ENCODE measurements at regions not wholly inside any gene's neighbourhood (a gene's known extent, or its start where the extent isn't known, plus 50 kb on each side); places are given as distances from the start of the nearest gene placed in this dataset.

DNA sequence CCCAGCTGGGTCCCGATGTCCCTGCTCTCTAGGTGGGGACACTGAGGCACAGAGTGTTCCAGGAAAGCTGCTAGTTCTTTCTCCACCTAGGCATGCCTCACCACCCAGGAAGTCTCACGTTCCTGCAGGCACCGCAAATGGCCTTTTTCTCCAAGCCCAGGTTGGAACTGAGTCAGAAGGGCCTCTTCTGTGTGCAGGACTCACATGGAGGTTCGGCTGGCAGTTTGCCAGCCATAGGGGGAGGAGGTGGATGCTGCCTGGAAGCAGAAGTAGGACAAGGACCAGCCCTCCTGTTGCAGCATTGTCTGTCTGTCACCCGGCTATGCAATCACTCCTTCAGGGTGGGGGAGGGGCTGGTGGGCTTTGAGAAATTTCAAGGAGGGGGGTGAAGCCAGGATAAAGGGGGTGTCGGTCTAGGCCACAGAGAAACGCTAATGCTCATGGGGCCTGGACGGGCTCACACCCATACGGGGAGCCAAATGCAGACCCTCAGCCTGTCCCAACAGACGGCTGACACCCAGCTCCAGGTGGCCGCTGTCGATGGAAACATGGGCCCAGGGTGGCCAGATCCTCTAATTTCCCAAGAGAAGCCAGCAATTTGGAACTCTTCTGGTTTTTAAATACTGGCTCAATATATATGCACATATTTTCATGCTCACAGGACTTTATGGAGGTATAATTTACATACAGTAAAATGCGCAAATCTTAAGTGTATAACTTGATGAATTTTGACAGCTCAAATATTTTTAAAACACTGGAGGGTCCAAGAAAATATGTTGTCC, 120.5 kb downstream of the PHETA1 start:
- TF ChIP-seq POLR2AphosphoS5 (IDR thresholded peaks at IDR 0.05) (no peak), POLR2A (IDR thresholded peaks at IDR 0.05) (no peak)
- TF ChIP-seq, protein P1, sequence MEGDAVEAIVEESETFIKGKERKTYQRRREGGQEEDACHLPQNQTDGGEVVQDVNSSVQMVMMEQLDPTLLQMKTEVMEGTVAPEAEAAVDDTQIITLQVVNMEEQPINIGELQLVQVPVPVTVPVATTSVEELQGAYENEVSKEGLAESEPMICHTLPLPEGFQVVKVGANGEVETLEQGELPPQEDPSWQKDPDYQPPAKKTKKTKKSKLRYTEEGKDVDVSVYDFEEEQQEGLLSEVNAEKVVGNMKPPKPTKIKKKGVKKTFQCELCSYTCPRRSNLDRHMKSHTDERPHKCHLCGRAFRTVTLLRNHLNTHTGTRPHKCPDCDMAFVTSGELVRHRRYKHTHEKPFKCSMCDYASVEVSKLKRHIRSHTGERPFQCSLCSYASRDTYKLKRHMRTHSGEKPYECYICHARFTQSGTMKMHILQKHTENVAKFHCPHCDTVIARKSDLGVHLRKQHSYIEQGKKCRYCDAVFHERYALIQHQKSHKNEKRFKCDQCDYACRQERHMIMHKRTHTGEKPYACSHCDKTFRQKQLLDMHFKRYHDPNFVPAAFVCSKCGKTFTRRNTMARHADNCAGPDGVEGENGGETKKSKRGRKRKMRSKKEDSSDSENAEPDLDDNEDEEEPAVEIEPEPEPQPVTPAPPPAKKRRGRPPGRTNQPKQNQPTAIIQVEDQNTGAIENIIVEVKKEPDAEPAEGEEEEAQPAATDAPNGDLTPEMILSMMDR (IDR thresholded peaks at IDR 0.05), result no peak
- Histone ChIP-seq H3K27me3 (peaks cover 0 to 17% of the 10 kb centered on the region in 2 donors), H3K36me3 (no peaks in the 10 kb centered on the region), H3K4me3 (no peak overlapping the region), H3K9me3 (peaks cover 18 to 26% of the 10 kb centered on the region in 2 donors), H3K4me1 (no peaks in the 10 kb centered on the region), H3K27ac (no peak overlapping the region)
- intact Hi-C loops (cut with DNase I; ENCODE audit: low total_unique reads), result no loop called here
- no peak for DNase-seq (ENCODE audit: low spot score in 2 of 2)

DNA sequence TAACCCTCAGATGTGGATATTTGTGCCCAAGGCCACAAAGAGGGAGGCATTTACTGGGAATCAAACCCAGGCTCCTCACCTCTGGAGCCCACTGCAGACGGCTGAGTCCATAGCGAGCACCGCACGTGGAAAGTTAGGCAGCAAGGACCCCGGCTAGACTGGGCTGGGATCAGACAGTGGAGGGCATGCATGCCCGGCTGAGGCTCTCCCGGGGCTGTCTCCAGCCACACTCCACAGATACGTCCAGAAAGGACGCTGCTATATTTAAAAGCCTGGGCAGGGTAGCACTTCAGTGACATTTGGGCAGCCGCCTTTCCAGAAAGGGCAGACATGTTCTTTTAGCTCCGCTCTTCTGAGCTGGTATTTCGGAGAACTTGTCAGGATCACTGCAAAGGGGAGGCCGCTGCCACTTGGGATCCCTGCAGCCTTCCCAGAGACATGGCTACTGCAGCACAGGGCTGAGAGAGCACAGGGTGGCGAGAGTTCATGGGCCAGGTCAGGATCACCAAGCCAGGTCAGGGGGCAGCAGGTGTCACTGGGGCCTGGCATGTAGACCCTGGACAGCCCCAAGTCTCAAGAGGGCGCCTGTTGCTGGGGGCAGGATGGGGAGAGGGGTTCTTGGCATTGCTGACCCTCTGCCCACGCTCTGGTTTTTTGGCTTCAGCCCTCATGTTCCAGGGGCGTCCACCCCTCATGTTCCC, 121.7 kb downstream of the PHETA1 start:
- H3K4me3 ChIP-seq, result no peak overlapping the region
- no peak for TF ChIP-seq POLR2AphosphoS5 (IDR thresholded peaks at IDR 0.05)
- no peak for TF ChIP-seq POLR2A (IDR thresholded peaks at IDR 0.05)
- TF ChIP-seq, protein P1 (IDR thresholded peaks at IDR 0.05), result no peak
- DNase-seq (ENCODE audit: low spot score in 2 of 2), result no peak
- H3K27ac ChIP-seq, result no peak overlapping the region
- H3K27me3 ChIP-seq, result peaks cover 0 to 10% of the 10 kb centered on the region in 2 donors
- no peaks in the 10 kb centered on the region for H3K36me3 ChIP-seq
- peaks cover 18 to 26% of the 10 kb centered on the region in 2 donors for H3K9me3 ChIP-seq
- H3K4me1 ChIP-seq, result no peaks in the 10 kb centered on the region
- intact Hi-C loops (cut with DNase I; ENCODE audit: low total_unique reads), result no loop called here

DNA sequence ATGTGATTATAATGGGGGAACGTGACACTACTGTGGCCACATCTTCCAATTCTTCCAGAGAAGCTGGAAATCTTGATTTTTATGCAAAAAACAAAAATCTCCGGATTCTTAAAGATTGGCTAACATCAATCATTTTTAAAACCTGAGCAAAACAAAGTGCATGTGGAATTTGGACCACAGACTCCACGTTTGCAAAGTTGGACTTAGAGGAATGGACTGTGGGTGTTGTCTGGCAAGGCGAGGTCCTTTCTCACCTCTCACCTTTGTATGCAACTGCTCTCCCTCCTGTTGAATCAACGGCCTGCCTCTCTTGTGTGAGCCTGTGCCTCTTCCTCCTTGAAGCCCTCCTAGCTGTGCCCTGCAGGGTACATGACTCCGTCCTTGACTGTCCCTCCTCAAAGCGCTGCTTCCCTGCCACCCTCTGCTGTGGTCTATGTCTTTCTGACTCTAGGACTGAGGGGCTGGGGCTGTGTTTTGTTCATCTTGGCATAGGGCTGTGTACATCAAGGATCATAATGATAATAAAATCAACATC, 122.4 kb downstream of the PHETA1 start:
- Histone ChIP-seq H3K9me3 (peaks cover 18 to 26% of the 10 kb centered on the region in 2 donors), H3K36me3 (no peaks in the 10 kb centered on the region), H3K4me3 (no peak overlapping the region), H3K4me1 (no peaks in the 10 kb centered on the region), H3K27ac (no peak overlapping the region), H3K27me3 (peaks cover 0 to 5% of the 10 kb centered on the region in 2 donors)
- intact Hi-C loops (cut with DNase I; ENCODE audit: low total_unique reads), result no loop called here
- TF ChIP-seq, protein P1 (IDR thresholded peaks at IDR 0.05), result no peak
- TF ChIP-seq POLR2AphosphoS5 (IDR thresholded peaks at IDR 0.05) (no peak), POLR2A (IDR thresholded peaks at IDR 0.05) (no peak)
- no peak for DNase-seq (ENCODE audit: low spot score in 2 of 2)

DNA sequence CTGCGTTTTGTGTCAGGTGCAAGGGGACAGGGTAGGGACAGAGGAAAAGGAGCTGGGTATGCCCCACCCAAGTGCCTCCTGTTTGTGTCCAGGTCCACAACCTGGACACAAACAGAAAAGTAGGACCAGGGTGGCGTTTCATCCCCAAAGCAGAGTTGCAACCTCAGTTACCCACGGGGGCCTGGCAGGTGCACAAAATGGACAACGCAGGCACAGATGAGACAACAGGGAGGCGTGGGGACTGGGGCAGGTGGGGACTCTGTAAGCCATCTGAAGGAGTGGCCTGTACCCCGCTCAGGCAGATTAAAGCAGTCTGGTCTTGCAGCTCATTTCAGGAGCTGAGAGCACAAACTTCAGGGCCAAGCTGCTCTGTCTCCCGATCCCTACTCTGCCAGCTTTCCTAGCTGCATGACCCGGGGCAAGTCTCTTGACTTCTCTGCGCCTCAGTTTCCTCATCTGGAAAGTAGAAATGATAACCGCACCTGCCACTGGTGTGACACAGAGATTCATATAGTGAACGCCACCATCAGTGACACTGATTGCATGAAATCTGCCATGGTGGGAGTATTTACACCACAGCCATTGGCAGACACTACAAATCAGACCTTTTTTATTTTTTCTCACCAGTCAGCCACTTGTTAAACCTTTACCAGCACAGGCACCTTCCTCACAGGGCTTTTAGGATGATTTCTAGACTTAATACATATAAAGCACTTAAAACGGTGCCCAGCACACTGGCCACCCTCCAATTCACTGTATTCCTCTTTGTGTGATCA, 123.0 kb downstream of the PHETA1 start:
- Histone ChIP-seq H3K4me1 (no peaks in the 10 kb centered on the region), H3K4me3 (no peak overlapping the region), H3K27ac (no peak overlapping the region), H3K9me3 (peaks cover 18 to 26% of the 10 kb centered on the region in 2 donors), H3K36me3 (no peaks in the 10 kb centered on the region), H3K27me3 (peaks cover 0 to 4% of the 10 kb centered on the region in 2 donors)
- intact Hi-C loops (cut with DNase I; ENCODE audit: low total_unique reads), result no loop called here
- TF ChIP-seq POLR2AphosphoS5 (IDR thresholded peaks at IDR 0.05) (no peak), POLR2A (IDR thresholded peaks at IDR 0.05) (no peak)
- TF ChIP-seq, protein P1 (IDR thresholded peaks at IDR 0.05), result no peak
- DNase-seq (ENCODE audit: low spot score in 2 of 2), result no peak

Data from breast epithelium (tissue), 4 donors.